ENCODE measurements at regions not wholly inside any gene's neighbourhood (a gene's known extent, or its start where the extent isn't known, plus 50 kb on each side); places are given as distances from the start of the nearest gene placed in this dataset.

GRCh38 chr7:109503421-109503820, 933.7 kb downstream of the DNAJB9 start:
- ATAC-seq (ENCODE audit: low read depth) = no peak
- no peaks in the 10 kb centered on the region for H3K36me3 Mint-ChIP-seq (ENCODE audit: low read depth)
- H3K9me3 Mint-ChIP-seq = peaks cover 2% of the 10 kb centered on the region
- intact Hi-C loops (cut with micrococcal nuclease) = no loop called here
- no peak for TF ChIP-seq CTCF (IDR thresholded peaks at IDR 0.05)
- POLR2A ChIA-PET = no interaction called here
- CTCF ChIA-PET = no interaction called here
- H3K27me3 Mint-ChIP-seq = no peaks in the 10 kb centered on the region
- no peak for DNase-seq
- H3K27ac Mint-ChIP-seq = no peak overlapping the region
- H3K4me1 Mint-ChIP-seq = no peaks in the 10 kb centered on the region
- no peak overlapping the region for H3K4me3 Mint-ChIP-seq

GRCh38 chr7:109522585-109522984, 952.9 kb downstream of the DNAJB9 start:
- TF ChIP-seq CTCF (IDR thresholded peaks at IDR 0.05) = no peak
- Mint-ChIP-seq H3K9me3 (peaks cover 2% of the 10 kb centered on the region), H3K27me3 (no peaks in the 10 kb centered on the region), H3K4me1 (no peaks in the 10 kb centered on the region), H3K36me3 (ENCODE audit: low read depth) (no peaks in the 10 kb centered on the region), H3K27ac (no peak overlapping the region), H3K4me3 (no peak overlapping the region)
- intact Hi-C loops (cut with micrococcal nuclease) = no loop called here
- DNase-seq (no peak), ATAC-seq (ENCODE audit: low read depth) (no peak)
- ChIA-PET CTCF (no interaction called here), POLR2A (no interaction called here)

- ChIA-PET POLR2A (no interaction called here), CTCF (no interaction called here)
- H3K9me3 Mint-ChIP-seq = peaks cover 2% of the 10 kb centered on the region
- no peak for ATAC-seq (ENCODE audit: low read depth)
- no peak overlapping the region for H3K27ac Mint-ChIP-seq
- no peaks in the 10 kb centered on the region for H3K27me3 Mint-ChIP-seq
- H3K4me1 Mint-ChIP-seq = no peaks in the 10 kb centered on the region
- DNase-seq = no peak
- H3K36me3 Mint-ChIP-seq (ENCODE audit: low read depth) = no peaks in the 10 kb centered on the region
- intact Hi-C loops (cut with micrococcal nuclease) = no loop called here
- no peak overlapping the region for H3K4me3 Mint-ChIP-seq
- no peak for TF ChIP-seq CTCF (IDR thresholded peaks at IDR 0.05)
These were observed 958.2 kb downstream of the DNAJB9 start for GRCh38 chr7:109527833-109528232.

- H3K27me3 Mint-ChIP-seq = no peaks in the 10 kb centered on the region
- DNase-seq (no peak), ATAC-seq (ENCODE audit: low read depth) (no peak)
- CTCF ChIA-PET = no interaction called here
- H3K36me3 Mint-ChIP-seq (ENCODE audit: low read depth) = no peaks in the 10 kb centered on the region
- no peaks in the 10 kb centered on the region for H3K4me1 Mint-ChIP-seq
- POLR2A ChIA-PET = no interaction called here
- no peak overlapping the region for H3K4me3 Mint-ChIP-seq
- no peak overlapping the region for H3K27ac Mint-ChIP-seq
- H3K9me3 Mint-ChIP-seq = peaks cover 2% of the 10 kb centered on the region
- intact Hi-C loops (cut with micrococcal nuclease) = no loop called here
- no peak for TF ChIP-seq CTCF (IDR thresholded peaks at IDR 0.05)
These were observed 960.0 kb downstream of the DNAJB9 start for GRCh38 chr7:109529712-109530111.

GRCh38 chr7:109532262-109532992, 962.8 kb downstream of the DNAJB9 start:
- Mint-ChIP-seq H3K27ac (no peak overlapping the region), H3K4me1 (no peaks in the 10 kb centered on the region), H3K4me3 (no peak overlapping the region), H3K36me3 (ENCODE audit: low read depth) (no peaks in the 10 kb centered on the region), H3K27me3 (no peaks in the 10 kb centered on the region), H3K9me3 (no peaks in the 10 kb centered on the region)
- no peak for DNase-seq
- intact Hi-C loops (cut with micrococcal nuclease) = no loop called here
- CTCF ChIA-PET = no interaction called here
- TF ChIP-seq CTCF (IDR thresholded peaks at IDR 0.05) = no peak
- ATAC-seq (ENCODE audit: low read depth) = no peak
- POLR2A ChIA-PET = no interaction called here
